Nephron (organoid): ENCODE measurements at regions not wholly inside any gene's neighbourhood (a gene's known extent, or its start where the extent isn't known, plus 50 kb on each side); places are given as distances from the start of the nearest gene placed in this dataset.

Experiments used
- H3K27ac Mint-ChIP-seq, 3 experiments: 2 replicates each; pipeline ENCODE4 v1.8.0; 2020; ENCODE audit warnings: mixed read lengths in 3 of 3, mild to moderate bottlenecking in 2 of 3, moderate library complexity in 1 of 3
- H3K27me3 Mint-ChIP-seq: 2 replicates; pipeline ENCODE4 v1.8.0; 2021; ENCODE audit warnings: low read depth, mild to moderate bottlenecking, moderate library complexity, mixed read lengths
- H3K36me3 Mint-ChIP-seq: 2 replicates; pipeline ENCODE4 v1.8.0; 2020; ENCODE audit warnings: low read depth, mixed read lengths
- H3K4me1 Mint-ChIP-seq: 2 replicates; pipeline ENCODE4 v1.8.0; 2020; ENCODE audit warnings: mixed read lengths
- H3K4me3 Mint-ChIP-seq, 3 experiments: 2 replicates each; pipeline ENCODE4 v1.8.0; 2020; ENCODE audit warnings: mild to moderate bottlenecking in 3 of 3, mixed read lengths in 3 of 3, moderate library complexity in 2 of 3
- H3K9me3 Mint-ChIP-seq: 2 replicates; pipeline ENCODE4 v1.8.0; 2020; ENCODE audit warnings: mixed read lengths
- CTCF ChIP-seq, 3 experiments: fragments of 200-600 bp; sonication (generic); IDR thresholded peaks; one replicate each; pipeline ENCODE4 v1.5.0; 2021; ENCODE audit warnings: antibody characterized with exemption in 3 of 3; ENCODE audit not compliant: unreplicated experiment in 3 of 3

GRCh38 chr19:5257155-5258045 is 83.2 kb downstream of the PTPRS start:
- Mint-ChIP-seq H3K9me3 (peaks cover 20% of the 10 kb centered on the region), H3K27ac (no peak overlapping the region), H3K4me3 (no peak overlapping the region), H3K36me3 (peaks cover 93% of the 10 kb centered on the region), H3K27me3 (no peaks in the 10 kb centered on the region), H3K4me1 (no peaks in the 10 kb centered on the region)
- TF ChIP-seq CTCF (IDR thresholded peaks at IDR 0.05; ENCODE audit: unreplicated experiment in 3 of 3): no peak

- H3K27me3 Mint-ChIP-seq: no peaks in the 10 kb centered on the region
- no peak for TF ChIP-seq CTCF (IDR thresholded peaks at IDR 0.05; ENCODE audit: unreplicated experiment in 3 of 3)
- no peak overlapping the region for H3K4me3 Mint-ChIP-seq
Measured at GRCh38 chr19:5255602-5256231, 84.9 kb downstream of the PTPRS start.

GRCh38 chr19:5254944-5255343 is 85.7 kb downstream of the PTPRS start:
- Mint-ChIP-seq H3K4me3 (no peak overlapping the region), H3K27ac (no peak overlapping the region), H3K27me3 (no peaks in the 10 kb centered on the region), H3K4me1 (no peaks in the 10 kb centered on the region), H3K9me3 (peaks cover 20% of the 10 kb centered on the region), H3K36me3 (peaks cover 77% of the 10 kb centered on the region)
- no peak for TF ChIP-seq CTCF (IDR thresholded peaks at IDR 0.05; ENCODE audit: unreplicated experiment in 3 of 3)

More at GRCh38 chr19:5255602-5256231, 84.9 kb downstream of the PTPRS start:
- Mint-ChIP-seq H3K9me3 (peaks cover 20% of the 10 kb centered on the region), H3K36me3 (peaks cover 78% of the 10 kb centered on the region), H3K4me1 (no peaks in the 10 kb centered on the region), H3K27ac (no peak overlapping the region)

GRCh38 chr19:5254543-5254942 is 86.1 kb downstream of the PTPRS start:
- Mint-ChIP-seq H3K27me3 (no peaks in the 10 kb centered on the region), H3K4me1 (no peaks in the 10 kb centered on the region), H3K36me3 (peaks cover 77% of the 10 kb centered on the region), H3K27ac (no peak overlapping the region), H3K9me3 (peaks cover 20% of the 10 kb centered on the region), H3K4me3 (no peak overlapping the region)
- TF ChIP-seq CTCF (IDR thresholded peaks at IDR 0.05; ENCODE audit: unreplicated experiment in 3 of 3): no peak

GRCh38 chr19:5253406-5254110 is 87.1 kb downstream of the PTPRS start:
- Mint-ChIP-seq H3K27me3 (no peaks in the 10 kb centered on the region), H3K27ac (no peak overlapping the region), H3K9me3 (peaks cover 20% of the 10 kb centered on the region), H3K4me1 (no peaks in the 10 kb centered on the region), H3K36me3 (peaks cover 72% of the 10 kb centered on the region), H3K4me3 (no peak overlapping the region)
- TF ChIP-seq CTCF (IDR thresholded peaks at IDR 0.05; ENCODE audit: unreplicated experiment in 3 of 3): no peak
